B cell (primary cell): ENCODE measurements at regions not wholly inside any gene's neighbourhood (a gene's known extent, or its start where the extent isn't known, plus 50 kb on each side); places are given as distances from the start of the nearest gene placed in this dataset.

ENCODE experiments used
- ATAC-seq: fragments of 200-7000 bp; cut with Tn5 transposase; one replicate; pipeline ENCODE4 v1.10.0; 2021; ENCODE audit warnings: low read depth, mild to moderate bottlenecking, moderate number of reproducible peaks, moderate library complexity
- CTCF ChIA-PET: fragments of 350-600 bp; sonication (Branson Sonifier 250); formaldehyde crosslinking; loops from one replicate; lab custom pipeline; 2021; ENCODE audit warnings: antibody characterized with exemption, inconsistent platforms; lab: Charles Lee
- POLR2A ChIA-PET: fragments of 350-600 bp; sonication (Branson Sonifier 250); formaldehyde crosslinking; loops from one replicate; lab custom pipeline; 2021; ENCODE audit warnings: antibody characterized with exemption; lab: Charles Lee
- DNase-seq: peaks from one replicate; pipeline ENCODE4 v3.0.0; 2013
- H2AFZ ChIP-seq: 2 replicates; pipeline ENCODE4 v1.6.1; 2012; ENCODE audit warnings: mild to moderate bottlenecking, low read depth, low read length; ENCODE audit not compliant: insufficient read depth, poor library complexity, severe bottlenecking
- H3K27ac ChIP-seq, 2 donors: 1 replicate in 1 of 2; 2 replicates in 1 of 2; pipeline ENCODE4 v1.5.1; 2012 to 2013; ENCODE audit warnings: low read length in 2 of 2, mild to moderate bottlenecking in 2 of 2, moderate library complexity in 1 of 2
- H3K27me3 ChIP-seq, 4 experiments: fragments of 200-600 bp in 1 of 4; sonication (generic) in 1 of 4; replicated peaks in 1 of 4; 1 replicate in 2 of 4; 2 replicates in 2 of 4; pipeline versions ENCODE4 v1.6.1 to v1.7.0; 2013 to 2016; ENCODE audit warnings: low read length in 3 of 4, mild to moderate bottlenecking in 2 of 4, mixed read lengths in 1 of 4, moderate library complexity in 1 of 4; ENCODE audit not compliant: insufficient read depth in 4 of 4, control insufficient read depth in 3 of 4; ENCODE audit errors: control extremely low read depth in 1 of 4
- H3K36me3 ChIP-seq, 2 experiments: replicated peaks in 1 of 2; 1 replicate in 1 of 2; 2 replicates in 1 of 2; pipeline versions ENCODE4 v1.6.1 to v1.7.1; 2013; ENCODE audit warnings: low read length in 1 of 2; ENCODE audit not compliant: insufficient read depth in 2 of 2, control insufficient read depth in 1 of 2; ENCODE audit errors: control extremely low read depth in 1 of 2, extremely low read depth in 1 of 2
- H3K4me1 ChIP-seq, 2 donors: fragments of 200-600 bp in 1 of 2; sonication (generic) in 1 of 2; 1 replicate in 1 of 2; 2 replicates in 1 of 2; pipeline versions ENCODE4 v1.5.1 to v1.6.1; 2013 to 2017; ENCODE audit warnings: low read length in 2 of 2; ENCODE audit not compliant: control insufficient read depth in 2 of 2, insufficient read depth in 2 of 2
- H3K4me2 ChIP-seq: replicated peaks from 2 replicates; pipeline ENCODE3; 2012; ENCODE audit warnings: mild to moderate bottlenecking, low read depth, low read length; ENCODE audit not compliant: poor library complexity, severe bottlenecking
- H3K4me3 ChIP-seq, 5 experiments: fragments of 200-600 bp in 1 of 5; sonication (generic) in 1 of 5; 1 replicate in 3 of 5; 2 replicates in 2 of 5; pipeline versions ENCODE4 v1.5.1 to v1.7.0; 2011 to 2016; ENCODE audit warnings: low read length in 4 of 5, mild to moderate bottlenecking in 4 of 5, low read depth in 2 of 5, control low read depth in 1 of 5, moderate library complexity in 1 of 5; ENCODE audit not compliant: insufficient read depth in 1 of 5; ENCODE audit errors: control extremely low read depth in 1 of 5, extremely low read depth in 1 of 5
- H3K79me2 ChIP-seq: fragments of 200-600 bp; sonication (generic); one replicate; pipeline ENCODE4 v1.6.0; 2016; ENCODE audit warnings: low read length; ENCODE audit not compliant: control insufficient read depth, insufficient read depth
- H3K9ac ChIP-seq: fragments of 200-600 bp; sonication (generic); 2 replicates; pipeline ENCODE4 v1.6.1; 2017; ENCODE audit warnings: mild to moderate bottlenecking, low read length, moderate library complexity
- H3K9me3 ChIP-seq, 3 donors: one replicate each; pipeline versions ENCODE4 v1.6.1 to v1.7.1; 2013; ENCODE audit warnings: low read length in 2 of 3; ENCODE audit not compliant: control insufficient read depth in 2 of 3, insufficient read depth in 1 of 3; ENCODE audit errors: control extremely low read depth in 1 of 3
- H4K20me1 ChIP-seq: 2 replicates; pipeline ENCODE4 v1.6.0; 2012; ENCODE audit warnings: mild to moderate bottlenecking, low read length; ENCODE audit not compliant: insufficient read depth, control insufficient read depth, poor library complexity, severe bottlenecking
- H3K27ac Mint-ChIP-seq: one replicate; pipeline ENCODE4 v1.8.0; 2021; ENCODE audit warnings: mixed read lengths
- H3K27me3 Mint-ChIP-seq: one replicate; pipeline ENCODE4 v1.8.0; 2021; ENCODE audit warnings: mixed read lengths
- H3K4me1 Mint-ChIP-seq: one replicate; pipeline ENCODE4 v1.8.0; 2021; ENCODE audit warnings: mixed read lengths
- H3K4me3 Mint-ChIP-seq: one replicate; pipeline ENCODE4 v1.8.0; 2021; ENCODE audit warnings: mixed read lengths
- H3K9me3 Mint-ChIP-seq: one replicate; pipeline ENCODE4 v1.8.0; 2022; ENCODE audit warnings: mixed read lengths; ENCODE audit not compliant: insufficient read depth
- EZH2 ChIP-seq: IDR thresholded peaks from 2 replicates; pipeline ENCODE4 v1.6.1; 2012; ENCODE audit warnings: borderline replicate concordance, low read depth, mild to moderate bottlenecking, moderate library complexity, low read length; ENCODE audit not compliant: insufficient read depth, poor library complexity, severe bottlenecking
- WGBS: methylation state at CpG from one replicate; pipeline ENCODE4 v1.1.5; 2013; ENCODE audit warnings: missing lambda C conversion rate; ENCODE audit not compliant: insufficient coverage; 5-methylcytosine and 5-hydroxymethylcytosine counted together
- intact Hi-C: fragments of 100-400 bp; cut with micrococcal nuclease; formaldehyde crosslinking; loops from one replicate; pipeline ENCODE4 v1.10.0; 2022
- TF ChIP-seq, protein P1 (sequence below): fragments of 200-600 bp; IDR thresholded peaks from one replicate; pipeline ENCODE4 v1.8.0; 2022; ENCODE audit warnings: antibody characterized with exemption, mild to moderate bottlenecking

DNA sequence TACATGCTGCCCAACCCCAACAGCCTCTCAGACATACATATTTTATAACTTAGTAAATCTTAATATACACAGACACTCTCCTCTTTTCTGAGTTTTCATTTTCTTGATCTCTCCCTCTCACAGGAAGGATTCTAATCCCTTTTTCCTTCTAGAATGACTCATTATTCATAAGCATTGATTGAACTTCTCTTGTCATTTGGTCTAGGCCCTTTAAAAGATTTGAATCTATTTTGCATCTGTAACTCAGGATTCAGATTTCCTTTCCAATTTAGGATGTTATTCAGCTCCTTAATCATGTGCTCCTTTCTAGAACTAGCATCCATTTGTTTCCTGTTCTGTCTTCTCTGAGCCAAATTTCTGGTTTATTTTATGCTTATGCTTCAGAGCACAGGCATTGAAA, 624.5 kb upstream of the SGO1 start:
- no peaks in the 10 kb centered on the region for H3K4me1 Mint-ChIP-seq
- H3K4me2 ChIP-seq: no peak overlapping the region
- H3K9me3 Mint-ChIP-seq: peaks cover 3% of the 10 kb centered on the region
- no peak overlapping the region for H3K4me3 ChIP-seq
- no peaks in the 10 kb centered on the region for H4K20me1 ChIP-seq
- ChIA-PET CTCF (no interaction called here), POLR2A (no interaction called here)
- ATAC-seq (no peak), DNase-seq (no peak)
- no peak overlapping the region for H3K4me3 Mint-ChIP-seq
- no peaks in the 10 kb centered on the region for H3K4me1 ChIP-seq
- no peaks in the 10 kb centered on the region for H3K36me3 ChIP-seq
- H3K27ac Mint-ChIP-seq: no peak overlapping the region
- TF ChIP-seq, protein P1, sequence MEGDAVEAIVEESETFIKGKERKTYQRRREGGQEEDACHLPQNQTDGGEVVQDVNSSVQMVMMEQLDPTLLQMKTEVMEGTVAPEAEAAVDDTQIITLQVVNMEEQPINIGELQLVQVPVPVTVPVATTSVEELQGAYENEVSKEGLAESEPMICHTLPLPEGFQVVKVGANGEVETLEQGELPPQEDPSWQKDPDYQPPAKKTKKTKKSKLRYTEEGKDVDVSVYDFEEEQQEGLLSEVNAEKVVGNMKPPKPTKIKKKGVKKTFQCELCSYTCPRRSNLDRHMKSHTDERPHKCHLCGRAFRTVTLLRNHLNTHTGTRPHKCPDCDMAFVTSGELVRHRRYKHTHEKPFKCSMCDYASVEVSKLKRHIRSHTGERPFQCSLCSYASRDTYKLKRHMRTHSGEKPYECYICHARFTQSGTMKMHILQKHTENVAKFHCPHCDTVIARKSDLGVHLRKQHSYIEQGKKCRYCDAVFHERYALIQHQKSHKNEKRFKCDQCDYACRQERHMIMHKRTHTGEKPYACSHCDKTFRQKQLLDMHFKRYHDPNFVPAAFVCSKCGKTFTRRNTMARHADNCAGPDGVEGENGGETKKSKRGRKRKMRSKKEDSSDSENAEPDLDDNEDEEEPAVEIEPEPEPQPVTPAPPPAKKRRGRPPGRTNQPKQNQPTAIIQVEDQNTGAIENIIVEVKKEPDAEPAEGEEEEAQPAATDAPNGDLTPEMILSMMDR: no peak
- no peak for TF ChIP-seq EZH2
- no peak overlapping the region for H2AFZ ChIP-seq
- no peak overlapping the region for H3K27ac ChIP-seq
- H3K9me3 ChIP-seq: peaks cover 0 to 3% (median 2%) of the 10 kb centered on the region in 3 donors
- H3K27me3 ChIP-seq: no peaks in the 10 kb centered on the region
- no peak overlapping the region for H3K9ac ChIP-seq
- intact Hi-C loops: no loop called here
- no peaks in the 10 kb centered on the region for H3K79me2 ChIP-seq
- no peaks in the 10 kb centered on the region for H3K27me3 Mint-ChIP-seq

DNA sequence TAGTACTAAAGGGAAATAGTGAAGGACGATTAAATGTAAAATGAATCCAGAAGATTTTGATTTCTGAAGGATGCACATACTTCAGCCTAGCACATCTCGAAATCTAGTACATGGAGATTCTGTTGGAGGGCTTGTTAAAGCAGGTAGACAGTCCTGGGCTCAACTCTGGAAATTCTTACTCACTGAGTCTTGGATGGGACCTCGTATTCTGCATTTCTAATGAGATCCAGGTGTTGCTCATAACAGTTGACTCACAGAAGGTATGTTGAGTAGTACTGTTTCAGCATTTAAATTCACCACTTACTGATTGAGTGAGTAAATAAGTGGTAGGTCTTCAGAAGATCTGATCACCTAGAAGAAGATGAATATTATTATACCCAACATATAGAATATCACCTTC, 623.4 kb upstream of the SGO1 start:
- Mint-ChIP-seq H3K9me3 (peaks cover 3% of the 10 kb centered on the region), H3K4me3 (no peak overlapping the region), H3K27ac (no peak overlapping the region), H3K4me1 (no peaks in the 10 kb centered on the region), H3K27me3 (no peaks in the 10 kb centered on the region)
- H3K36me3 ChIP-seq: no peaks in the 10 kb centered on the region
- intact Hi-C loops: no loop called here
- H3K9ac ChIP-seq: no peak overlapping the region
- no peaks in the 10 kb centered on the region for H3K4me1 ChIP-seq
- H2AFZ ChIP-seq: no peak overlapping the region
- no peak overlapping the region for H3K4me2 ChIP-seq
- H3K4me3 ChIP-seq: no peak overlapping the region
- H3K79me2 ChIP-seq: no peaks in the 10 kb centered on the region
- CTCF ChIA-PET: no interaction called here
- WGBS: 73% methylated on average over 2 of the region's 3 CpGs
- no peak for ATAC-seq
- H3K27me3 ChIP-seq: no peaks in the 10 kb centered on the region
- no peaks in the 10 kb centered on the region for H4K20me1 ChIP-seq
- DNase-seq: no peak
- TF ChIP-seq, protein P1: no peak
- TF ChIP-seq EZH2: no peak
- H3K27ac ChIP-seq: no peak overlapping the region
- POLR2A ChIA-PET: no interaction called here
- H3K9me3 ChIP-seq: peaks cover 0 to 3% (median 2%) of the 10 kb centered on the region in 3 donors
